Prostate gland (tissue), 2 donors: ENCODE measurements at regions not wholly inside any gene's neighbourhood (a gene's known extent, or its start where the extent isn't known, plus 50 kb on each side); places are given as distances from the start of the nearest gene placed in this dataset.

ENCODE experiments used
- POLR2A ChIP-seq: fragments of 450-650 bp; IDR thresholded peaks from one replicate; pipeline ENCODE4 v1.6.1; 2016; ENCODE audit warnings: antibody characterized with exemption, mild to moderate bottlenecking
- POLR2AphosphoS5 ChIP-seq: sonication (generic); formaldehyde crosslinking; IDR thresholded peaks from one replicate; pipeline ENCODE4 v1.6.1; 2017; ENCODE audit warnings: antibody characterized with exemption
- TF ChIP-seq, protein P1 (sequence below), 4 experiments: fragments of 200-600 bp in 2 of 4; fragments of 450-650 bp in 2 of 4; sonication (generic) in 2 of 4; IDR thresholded peaks; 1 replicate in 3 of 4; 2 replicates in 1 of 4; pipeline ENCODE4 v1.5.1; 2016 to 2019; ENCODE audit warnings: antibody characterized with exemption in 4 of 4, mild to moderate bottlenecking in 2 of 4, moderate library complexity in 2 of 4

- TF ChIP-seq POLR2A (no peak), POLR2AphosphoS5 (no peak)
- TF ChIP-seq, protein P1, sequence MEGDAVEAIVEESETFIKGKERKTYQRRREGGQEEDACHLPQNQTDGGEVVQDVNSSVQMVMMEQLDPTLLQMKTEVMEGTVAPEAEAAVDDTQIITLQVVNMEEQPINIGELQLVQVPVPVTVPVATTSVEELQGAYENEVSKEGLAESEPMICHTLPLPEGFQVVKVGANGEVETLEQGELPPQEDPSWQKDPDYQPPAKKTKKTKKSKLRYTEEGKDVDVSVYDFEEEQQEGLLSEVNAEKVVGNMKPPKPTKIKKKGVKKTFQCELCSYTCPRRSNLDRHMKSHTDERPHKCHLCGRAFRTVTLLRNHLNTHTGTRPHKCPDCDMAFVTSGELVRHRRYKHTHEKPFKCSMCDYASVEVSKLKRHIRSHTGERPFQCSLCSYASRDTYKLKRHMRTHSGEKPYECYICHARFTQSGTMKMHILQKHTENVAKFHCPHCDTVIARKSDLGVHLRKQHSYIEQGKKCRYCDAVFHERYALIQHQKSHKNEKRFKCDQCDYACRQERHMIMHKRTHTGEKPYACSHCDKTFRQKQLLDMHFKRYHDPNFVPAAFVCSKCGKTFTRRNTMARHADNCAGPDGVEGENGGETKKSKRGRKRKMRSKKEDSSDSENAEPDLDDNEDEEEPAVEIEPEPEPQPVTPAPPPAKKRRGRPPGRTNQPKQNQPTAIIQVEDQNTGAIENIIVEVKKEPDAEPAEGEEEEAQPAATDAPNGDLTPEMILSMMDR (IDR thresholded peaks at IDR 0.05), result no peak
These were observed 197.9 kb downstream of the DSEL start for GRCh38 chr18:67318651-67319050.
